Panc1 (cell line): ENCODE measurements at regions not wholly inside any gene's neighbourhood (a gene's known extent, or its start where the extent isn't known, plus 50 kb on each side); places are given as distances from the start of the nearest gene placed in this dataset.

Experiments
- ATAC-seq: fragments of 200-7000 bp; cut with Tn5 transposase; 2 replicates; pipeline ENCODE4 v1.9.1; 2020; ENCODE audit warnings: mild to moderate bottlenecking, moderate library complexity
- BruUV-seq: library from RNA; stranded (reverse); fragments of 400-500 nt; replicated peaks from 2 replicates; lab custom pipeline; 2021; lab: Mats Ljungman, UMichigan
- CTCF ChIA-PET: fragments of 300-600 bp; sonication (Branson Sonifier 250); formaldehyde crosslinking; loops from one replicate; lab custom pipeline; 2022; ENCODE audit warnings: antibody characterized with exemption; lab: Charles Lee
- POLR2A ChIA-PET: fragments of 300-600 bp; sonication (Branson Sonifier 250); formaldehyde crosslinking; loops from one replicate; lab custom pipeline; 2022; ENCODE audit warnings: antibody characterized with exemption; lab: Charles Lee
- DNase-seq: peaks from one replicate; pipeline ENCODE4 v3.0.0-alpha.2; 2010; ENCODE audit warnings: low read depth, low spot score
- H3K27ac ChIP-seq: 2 replicates; pipeline ENCODE4 v1.5.1; 2011; ENCODE audit warnings: mild to moderate bottlenecking, low read length, inconsistent platforms
- H3K27me3 ChIP-seq: fragments of 200-500 bp; sonication (Bioruptor generic); 2 replicates; pipeline ENCODE4 v1.6.0; 2014; ENCODE audit warnings: low read length, inconsistent platforms; ENCODE audit not compliant: control insufficient read depth, insufficient read depth
- H3K36me3 ChIP-seq: fragments of 200-500 bp; sonication (Bioruptor generic); 2 replicates; pipeline ENCODE4 v1.5.1; 2014; ENCODE audit warnings: inconsistent platforms, mild to moderate bottlenecking, low read length, moderate library complexity; ENCODE audit not compliant: control insufficient read depth, insufficient read depth
- H3K4me1 ChIP-seq: 2 replicates; pipeline ENCODE4 v1.5.1; 2011; ENCODE audit warnings: inconsistent platforms, mild to moderate bottlenecking, low read length, moderate library complexity; ENCODE audit not compliant: control insufficient read depth, insufficient read depth
- H3K4me3 ChIP-seq, 2 experiments: 2 replicates each; pipeline ENCODE4 v1.5.1; 2011 to 2012; ENCODE audit warnings: low read depth in 2 of 2, low read length in 2 of 2, mild to moderate bottlenecking in 2 of 2, inconsistent platforms in 1 of 2, moderate library complexity in 1 of 2
- H3K9me3 ChIP-seq: fragments of 200-500 bp; sonication (Bioruptor generic); 2 replicates; pipeline ENCODE4 v1.5.1; 2014; ENCODE audit warnings: low read depth, mild to moderate bottlenecking, inconsistent platforms, low read length, moderate library complexity; ENCODE audit not compliant: control insufficient read depth, insufficient read depth
- CTCF ChIP-seq: fragments of 450-650 bp; IDR thresholded peaks from 2 replicates; pipeline ENCODE4 v1.5.1; 2017; ENCODE audit warnings: mild to moderate bottlenecking
- POLR2AphosphoS5 ChIP-seq: IDR thresholded peaks from 2 replicates; pipeline ENCODE4 v1.6.1; 2012; ENCODE audit warnings: mild to moderate bottlenecking, low read depth, low read length, moderate library complexity
- REST ChIP-seq, 2 experiments: IDR thresholded peaks; 2 replicates each; pipeline ENCODE4 v1.6.1; 2011 to 2012; ENCODE audit warnings: low read depth in 2 of 2, control low read depth in 1 of 2, low read length in 1 of 2, mild to moderate bottlenecking in 1 of 2, moderate library complexity in 1 of 2; ENCODE audit not compliant: insufficient read depth in 1 of 2
- SIN3A ChIP-seq: IDR thresholded peaks from 2 replicates; pipeline ENCODE4 v1.6.1; 2012; ENCODE audit warnings: low read depth, mild to moderate bottlenecking, low read length, moderate library complexity, borderline replicate concordance; ENCODE audit not compliant: insufficient read depth
- TCF7L2 ChIP-seq: IDR thresholded peaks from 2 replicates; pipeline ENCODE4 v1.6.1; 2011; ENCODE audit warnings: mild to moderate bottlenecking, low read depth, low read length, inconsistent platforms
- in situ Hi-C: cut with HindIII; loops from 2 replicates; pipeline ENCODE4 v1.10.0; 2016; ENCODE audit warnings: low sequenced_read_pairs, low pct_unique_long_range_greater_than_20kb
- intact Hi-C: fragments of 100-400 bp; cut with micrococcal nuclease; formaldehyde crosslinking; loops from one replicate; pipeline ENCODE4 v1.10.0; 2022; ENCODE audit not compliant: unreplicated experiment

GRCh38 chr9:107636571-107637381, 147.2 kb upstream of the KLF4 start:
- H3K4me1 ChIP-seq = no peaks in the 10 kb centered on the region
- ATAC-seq = no peak

GRCh38 chr9:107635803-107636174, 146.2 kb upstream of the KLF4 start:
- Histone ChIP-seq H3K4me1 (no peaks in the 10 kb centered on the region), H3K27me3 (no peaks in the 10 kb centered on the region), H3K9me3 (no peaks in the 10 kb centered on the region), H3K36me3 (no peaks in the 10 kb centered on the region), H3K4me3 (no peak overlapping the region), H3K27ac (no peak overlapping the region)
- TF ChIP-seq REST (IDR thresholded peaks at IDR 0.05; ENCODE audit: insufficient read depth in 1 of 2, low read depth in 2 of 2, low read length in 1 of 2) (no peak), TCF7L2 (no peak), POLR2AphosphoS5 (no peak), SIN3A (no peak), CTCF (no peak)
- in situ Hi-C loops = no loop called here
- intact Hi-C loops = no loop called here
- CTCF ChIA-PET = no interaction called here
- no TSS peak for BruUV-seq
- ATAC-seq (no peak), DNase-seq (no peak)
- POLR2A ChIA-PET = no interaction called here

More at GRCh38 chr9:107636571-107637381, 147.2 kb upstream of the KLF4 start:
- no peak for DNase-seq
- Histone ChIP-seq H3K27ac (no peak overlapping the region), H3K27me3 (no peaks in the 10 kb centered on the region), H3K36me3 (no peaks in the 10 kb centered on the region), H3K4me3 (peak overlapping the region in 1 of 2 experiments; percentile 64; a peak in 2 of 4 replicates), H3K9me3 (no peaks in the 10 kb centered on the region)
- in situ Hi-C loops (no loop called here), intact Hi-C loops (no loop called here)
- ChIA-PET POLR2A (no interaction called here), CTCF (no interaction called here)
- BruUV-seq = no TSS peak
- TF ChIP-seq TCF7L2 = no peak
- TF ChIP-seq CTCF = no peak
- no peak for TF ChIP-seq REST (IDR thresholded peaks at IDR 0.05; ENCODE audit: insufficient read depth in 1 of 2, low read depth in 2 of 2, low read length in 1 of 2)
- no peak for TF ChIP-seq SIN3A
- no peak for TF ChIP-seq POLR2AphosphoS5
